Progenitor cell of endocrine pancreas (in vitro differentiated cells): ENCODE measurements at regions not wholly inside any gene's neighbourhood (a gene's known extent, or its start where the extent isn't known, plus 50 kb on each side); places are given as distances from the start of the nearest gene placed in this dataset.

ENCODE experiments used
- DNase-seq: peaks from one replicate; pipeline ENCODE4 v3.0.0; 2021; ENCODE audit warnings: low spot score; ENCODE audit not compliant: unreplicated experiment
- H3K27ac Mint-ChIP-seq: 2 replicates; pipeline ENCODE4 v1.8.0; 2021; ENCODE audit warnings: mild to moderate bottlenecking, moderate library complexity, mixed read lengths
- H3K27me3 Mint-ChIP-seq: 2 replicates; pipeline ENCODE4 v1.8.0; 2021; ENCODE audit warnings: mixed read lengths
- H3K36me3 Mint-ChIP-seq: 2 replicates; pipeline ENCODE4 v1.8.0; 2022; ENCODE audit warnings: mixed read lengths; ENCODE audit not compliant: insufficient read depth
- H3K4me1 Mint-ChIP-seq: 2 replicates; pipeline ENCODE4 v1.8.0; 2021; ENCODE audit warnings: low read depth, mixed read lengths
- H3K4me3 Mint-ChIP-seq: 2 replicates; pipeline ENCODE4 v1.8.0; 2021; ENCODE audit warnings: low read depth, mild to moderate bottlenecking, moderate library complexity, mixed read lengths
- H3K9me3 Mint-ChIP-seq: 2 replicates; pipeline ENCODE4 v1.8.0; 2021; ENCODE audit warnings: low read depth, mixed read lengths
- TF ChIP-seq, protein P1 (sequence below): fragments of 200-600 bp; sonication (generic); IDR thresholded peaks from one replicate; pipeline ENCODE4 v1.5.0; 2021; ENCODE audit warnings: antibody characterized with exemption, mild to moderate bottlenecking; ENCODE audit not compliant: unreplicated experiment

DNA sequence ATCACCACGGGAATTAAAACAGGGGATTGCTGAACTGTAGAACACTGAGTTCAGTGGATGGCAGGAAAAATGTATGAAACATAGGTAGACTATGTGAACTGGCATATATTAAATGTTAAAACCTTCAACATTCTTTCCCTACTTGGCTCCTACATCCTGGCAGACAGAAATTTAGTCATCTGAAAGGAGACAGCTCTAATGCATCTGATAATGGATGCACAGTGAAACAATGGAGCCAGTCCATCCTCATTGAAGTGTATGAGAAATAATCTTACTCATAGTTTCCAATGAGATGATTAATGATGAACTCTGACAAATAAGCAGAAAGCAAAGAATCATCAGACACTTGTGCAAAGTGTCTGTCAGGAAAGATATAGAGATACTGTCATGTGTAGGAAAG is 1629.7 kb upstream of the TMEFF2 start:
- Mint-ChIP-seq H3K36me3 (no peaks in the 10 kb centered on the region), H3K4me1 (no peaks in the 10 kb centered on the region), H3K27me3 (no peaks in the 10 kb centered on the region), H3K4me3 (no peak overlapping the region), H3K27ac (no peak overlapping the region), H3K9me3 (peaks cover 13% of the 10 kb centered on the region)
- TF ChIP-seq, protein P1, sequence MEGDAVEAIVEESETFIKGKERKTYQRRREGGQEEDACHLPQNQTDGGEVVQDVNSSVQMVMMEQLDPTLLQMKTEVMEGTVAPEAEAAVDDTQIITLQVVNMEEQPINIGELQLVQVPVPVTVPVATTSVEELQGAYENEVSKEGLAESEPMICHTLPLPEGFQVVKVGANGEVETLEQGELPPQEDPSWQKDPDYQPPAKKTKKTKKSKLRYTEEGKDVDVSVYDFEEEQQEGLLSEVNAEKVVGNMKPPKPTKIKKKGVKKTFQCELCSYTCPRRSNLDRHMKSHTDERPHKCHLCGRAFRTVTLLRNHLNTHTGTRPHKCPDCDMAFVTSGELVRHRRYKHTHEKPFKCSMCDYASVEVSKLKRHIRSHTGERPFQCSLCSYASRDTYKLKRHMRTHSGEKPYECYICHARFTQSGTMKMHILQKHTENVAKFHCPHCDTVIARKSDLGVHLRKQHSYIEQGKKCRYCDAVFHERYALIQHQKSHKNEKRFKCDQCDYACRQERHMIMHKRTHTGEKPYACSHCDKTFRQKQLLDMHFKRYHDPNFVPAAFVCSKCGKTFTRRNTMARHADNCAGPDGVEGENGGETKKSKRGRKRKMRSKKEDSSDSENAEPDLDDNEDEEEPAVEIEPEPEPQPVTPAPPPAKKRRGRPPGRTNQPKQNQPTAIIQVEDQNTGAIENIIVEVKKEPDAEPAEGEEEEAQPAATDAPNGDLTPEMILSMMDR = no peak
- no peak for DNase-seq

DNA sequence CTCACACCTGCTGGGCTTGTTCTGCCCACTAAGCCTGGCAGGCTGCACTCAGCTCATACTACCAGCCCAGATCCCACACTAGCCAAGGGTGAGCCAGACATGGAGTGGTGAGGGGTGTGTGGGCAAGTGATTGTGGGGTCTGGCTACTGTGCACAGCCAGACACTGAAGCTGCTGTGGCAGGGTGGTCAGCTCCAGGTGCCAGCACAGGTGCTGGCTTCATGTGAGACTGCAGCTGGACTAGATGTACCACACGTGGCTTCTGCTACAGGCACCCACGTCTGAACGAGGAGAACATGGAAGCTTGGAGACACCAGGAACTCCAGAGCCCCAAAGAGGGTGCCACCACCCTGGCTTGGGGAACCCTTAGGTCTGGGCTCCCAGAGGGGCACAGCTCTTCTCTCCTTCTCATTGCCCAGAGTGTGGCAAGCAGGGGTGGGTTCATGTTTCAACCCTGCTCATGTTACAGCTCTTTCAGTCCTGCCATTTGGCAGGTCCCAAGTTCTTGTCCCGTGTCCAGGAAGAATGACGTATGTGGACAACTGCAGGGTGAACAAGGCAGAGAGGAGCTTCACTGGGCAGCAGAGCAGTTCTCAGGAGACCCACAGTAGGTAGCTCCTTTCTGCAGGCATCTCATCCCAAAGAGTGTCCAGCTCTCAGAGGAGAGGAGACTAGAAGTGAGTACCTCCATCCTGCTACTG is 1624.2 kb upstream of the TMEFF2 start:
- Mint-ChIP-seq H3K4me1 (no peaks in the 10 kb centered on the region), H3K36me3 (no peaks in the 10 kb centered on the region), H3K27ac (no peak overlapping the region), H3K4me3 (no peak overlapping the region), H3K9me3 (peaks cover 11% of the 10 kb centered on the region), H3K27me3 (no peaks in the 10 kb centered on the region)
- TF ChIP-seq, protein P1 = no peak
- no peak for DNase-seq

DNA sequence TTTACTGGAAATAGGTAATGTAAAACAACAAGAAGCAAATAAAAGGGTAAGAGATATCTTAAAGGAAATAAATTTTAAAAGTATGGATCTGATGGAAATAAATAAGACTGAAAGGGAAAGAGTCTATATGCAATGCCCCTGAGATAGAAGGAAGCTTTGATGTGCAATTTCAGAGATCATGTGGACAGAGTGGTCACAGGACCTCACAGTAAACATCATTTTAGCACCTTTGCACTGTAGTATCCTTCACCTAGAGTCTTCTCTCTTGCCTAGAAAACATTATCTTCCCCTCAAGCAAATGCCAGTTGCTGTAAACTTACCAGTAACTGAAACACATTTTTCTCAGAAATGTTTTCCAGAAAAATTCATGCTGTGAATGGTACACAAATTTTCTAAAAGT is 1621.3 kb upstream of the TMEFF2 start:
- no peak overlapping the region for H3K27ac Mint-ChIP-seq
- H3K9me3 Mint-ChIP-seq = no peaks in the 10 kb centered on the region
- DNase-seq = no peak
- H3K27me3 Mint-ChIP-seq = no peaks in the 10 kb centered on the region
- TF ChIP-seq, protein P1 = no peak
- H3K4me3 Mint-ChIP-seq = no peak overlapping the region
- no peaks in the 10 kb centered on the region for H3K4me1 Mint-ChIP-seq
- H3K36me3 Mint-ChIP-seq = no peaks in the 10 kb centered on the region

DNA sequence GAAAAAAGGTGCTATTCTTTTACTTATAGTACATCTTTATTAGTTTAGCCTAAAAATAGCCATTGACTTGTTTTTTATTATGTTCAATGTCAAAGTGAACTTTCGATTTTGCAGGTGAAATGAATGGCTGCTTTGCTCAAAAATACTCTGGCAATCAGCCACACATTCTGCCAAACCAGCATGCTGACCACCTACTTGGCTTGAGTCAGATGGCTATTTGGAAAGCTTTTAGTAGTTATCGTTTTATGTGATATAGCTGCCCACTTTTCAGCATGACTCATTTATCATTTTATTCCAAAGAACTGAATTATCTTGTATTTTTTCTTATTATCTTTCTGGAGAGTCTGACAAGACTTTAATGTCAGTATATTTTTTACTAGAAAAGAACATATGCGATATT is 1615.8 kb upstream of the TMEFF2 start:
- H3K36me3 Mint-ChIP-seq = no peaks in the 10 kb centered on the region
- no peak for DNase-seq
- H3K4me3 Mint-ChIP-seq = no peak overlapping the region
- TF ChIP-seq, protein P1 = no peak
- no peak overlapping the region for H3K27ac Mint-ChIP-seq
- H3K27me3 Mint-ChIP-seq = no peaks in the 10 kb centered on the region
- H3K4me1 Mint-ChIP-seq = peaks cover 3% of the 10 kb centered on the region
- H3K9me3 Mint-ChIP-seq = no peaks in the 10 kb centered on the region

DNA sequence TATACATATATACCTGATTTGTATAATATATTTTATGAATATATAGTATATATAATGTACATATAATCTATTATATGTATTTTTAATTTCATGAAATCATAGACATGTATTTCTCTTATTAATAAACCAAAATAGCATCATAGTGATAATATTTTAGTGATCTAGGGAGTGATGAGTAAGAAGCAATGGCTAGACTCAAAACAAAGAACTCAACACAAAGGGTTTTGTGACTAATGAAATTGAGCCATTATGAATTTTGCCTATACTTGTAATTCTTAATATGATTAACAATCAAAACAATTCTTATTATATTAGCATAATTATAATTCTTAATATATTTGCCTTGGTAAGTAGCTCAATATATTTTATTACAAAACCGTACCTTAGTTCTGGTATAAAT is 1614.1 kb upstream of the TMEFF2 start:
- no peaks in the 10 kb centered on the region for H3K9me3 Mint-ChIP-seq
- no peak overlapping the region for H3K4me3 Mint-ChIP-seq
- no peaks in the 10 kb centered on the region for H3K27me3 Mint-ChIP-seq
- H3K4me1 Mint-ChIP-seq = peaks cover 3% of the 10 kb centered on the region
- TF ChIP-seq, protein P1 = no peak
- DNase-seq = no peak
- no peaks in the 10 kb centered on the region for H3K36me3 Mint-ChIP-seq
- no peak overlapping the region for H3K27ac Mint-ChIP-seq
